ENCODE measurements at regions not wholly inside any gene's neighbourhood (a gene's known extent, or its start where the extent isn't known, plus 50 kb on each side); places are given as distances from the start of the nearest gene placed in this dataset.

GRCh38 chr17:33750943-33751701 is 458.0 kb upstream of the ASIC2 start:
- peak; percentile 96 for TF ChIP-seq CTCF (IDR thresholded peaks at IDR 0.05; ENCODE audit: partially characterized antibody, unreplicated experiment)
- DNase-seq = peak; percentile 81
- H3K27ac Mint-ChIP-seq (ENCODE audit: unreplicated experiment) = no peak overlapping the region
- peaks cover 9% of the 10 kb centered on the region for H3K9me3 Mint-ChIP-seq (ENCODE audit: unreplicated experiment)
- peaks cover 20% of the 10 kb centered on the region for H3K4me1 Mint-ChIP-seq (ENCODE audit: low read depth, unreplicated experiment)
- peaks cover 2% of the 10 kb centered on the region for H3K27me3 Mint-ChIP-seq (ENCODE audit: unreplicated experiment)
- peak overlapping the region; percentile 30 for H3K4me3 Mint-ChIP-seq (ENCODE audit: unreplicated experiment)
- H3K36me3 Mint-ChIP-seq (ENCODE audit: unreplicated experiment) = peaks cover 11% of the 10 kb centered on the region

- H3K36me3 Mint-ChIP-seq (ENCODE audit: unreplicated experiment) = peaks cover 11% of the 10 kb centered on the region
- no peak for TF ChIP-seq CTCF (IDR thresholded peaks at IDR 0.05; ENCODE audit: partially characterized antibody, unreplicated experiment)
- peaks cover 11% of the 10 kb centered on the region for H3K9me3 Mint-ChIP-seq (ENCODE audit: unreplicated experiment)
- no peak overlapping the region for H3K27ac Mint-ChIP-seq (ENCODE audit: unreplicated experiment)
- H3K4me1 Mint-ChIP-seq (ENCODE audit: low read depth, unreplicated experiment) = peaks cover 20% of the 10 kb centered on the region
- peaks cover 2% of the 10 kb centered on the region for H3K27me3 Mint-ChIP-seq (ENCODE audit: unreplicated experiment)
- no peak for DNase-seq
- H3K4me3 Mint-ChIP-seq (ENCODE audit: unreplicated experiment) = no peak overlapping the region
These were observed 458.6 kb upstream of the ASIC2 start for GRCh38 chr17:33751702-33752065.

GRCh38 chr17:33753452-33753851 is 460.4 kb upstream of the ASIC2 start:
- no peak overlapping the region for H3K4me3 Mint-ChIP-seq (ENCODE audit: unreplicated experiment)
- H3K27ac Mint-ChIP-seq (ENCODE audit: unreplicated experiment) = no peak overlapping the region
- TF ChIP-seq CTCF (IDR thresholded peaks at IDR 0.05; ENCODE audit: partially characterized antibody, unreplicated experiment) = no peak
- H3K27me3 Mint-ChIP-seq (ENCODE audit: unreplicated experiment) = peaks cover 2% of the 10 kb centered on the region
- H3K4me1 Mint-ChIP-seq (ENCODE audit: low read depth, unreplicated experiment) = peaks cover 20% of the 10 kb centered on the region
- H3K9me3 Mint-ChIP-seq (ENCODE audit: unreplicated experiment) = peaks cover 12% of the 10 kb centered on the region
- H3K36me3 Mint-ChIP-seq (ENCODE audit: unreplicated experiment) = peaks cover 11% of the 10 kb centered on the region
- no peak for DNase-seq

- H3K36me3 Mint-ChIP-seq (ENCODE audit: unreplicated experiment) = peaks cover 15% of the 10 kb centered on the region
- peaks cover 2% of the 10 kb centered on the region for H3K27me3 Mint-ChIP-seq (ENCODE audit: unreplicated experiment)
- no peak overlapping the region for H3K27ac Mint-ChIP-seq (ENCODE audit: unreplicated experiment)
- peaks cover 14% of the 10 kb centered on the region for H3K4me1 Mint-ChIP-seq (ENCODE audit: low read depth, unreplicated experiment)
- no peak for TF ChIP-seq CTCF (IDR thresholded peaks at IDR 0.05; ENCODE audit: partially characterized antibody, unreplicated experiment)
- no peak overlapping the region for H3K4me3 Mint-ChIP-seq (ENCODE audit: unreplicated experiment)
- no peak for DNase-seq
- peaks cover 12% of the 10 kb centered on the region for H3K9me3 Mint-ChIP-seq (ENCODE audit: unreplicated experiment)
These were observed 462.9 kb upstream of the ASIC2 start for GRCh38 chr17:33756021-33756420.

- Mint-ChIP-seq H3K4me1 (ENCODE audit: low read depth, unreplicated experiment) (peaks cover 3% of the 10 kb centered on the region), H3K27ac (ENCODE audit: unreplicated experiment) (no peak overlapping the region), H3K9me3 (ENCODE audit: unreplicated experiment) (no peaks in the 10 kb centered on the region), H3K4me3 (ENCODE audit: unreplicated experiment) (no peak overlapping the region), H3K36me3 (ENCODE audit: unreplicated experiment) (peaks cover 4% of the 10 kb centered on the region), H3K27me3 (ENCODE audit: unreplicated experiment) (no peaks in the 10 kb centered on the region)
- no peak for TF ChIP-seq CTCF (IDR thresholded peaks at IDR 0.05; ENCODE audit: partially characterized antibody, unreplicated experiment)
- no peak for DNase-seq
These were observed 472.8 kb upstream of the ASIC2 start for GRCh38 chr17:33765871-33766270.

Measured in glutamatergic neuron (in vitro differentiated cells).